NCI-H2196 treated with DMSO at 0.1 percent for 48 hours (cell line): ENCODE measurements at regions not wholly inside any gene's neighbourhood (a gene's known extent, or its start where the extent isn't known, plus 50 kb on each side); places are given as distances from the start of the nearest gene placed in this dataset.

Experiments
- DNase-seq: peaks from one replicate; lab custom pipeline; 2025; ENCODE audit not compliant: unreplicated experiment; lab: John Stamatoyannopoulos, UW

DNA sequence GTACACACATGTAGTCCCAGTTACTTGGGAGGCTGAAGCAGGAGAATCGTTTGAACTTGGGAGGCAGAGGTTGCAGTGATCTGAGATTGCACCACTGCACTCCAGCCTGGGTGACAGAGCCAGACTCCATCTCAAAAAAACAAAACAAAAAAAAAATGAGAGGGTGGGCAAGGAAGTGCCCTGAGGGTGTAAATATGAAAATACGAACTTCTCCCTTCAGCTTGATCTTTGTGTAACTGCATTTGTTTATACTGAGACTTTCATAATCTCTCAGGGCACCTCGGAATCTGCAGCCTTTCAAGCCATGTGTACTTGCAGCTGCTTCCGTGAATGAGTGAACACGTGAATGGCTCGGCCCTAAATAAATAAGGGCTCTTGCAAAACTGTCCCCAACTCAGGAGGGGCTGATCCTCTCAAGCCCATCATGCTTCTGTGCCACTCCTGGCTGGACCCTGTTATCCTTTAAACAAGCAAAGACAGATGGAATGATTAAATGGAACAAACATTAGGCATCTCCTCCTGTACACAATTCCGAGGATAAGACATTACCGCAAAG lies 96.8 kb downstream of the BOD1L2 start:
- no peak for DNase-seq

DNA sequence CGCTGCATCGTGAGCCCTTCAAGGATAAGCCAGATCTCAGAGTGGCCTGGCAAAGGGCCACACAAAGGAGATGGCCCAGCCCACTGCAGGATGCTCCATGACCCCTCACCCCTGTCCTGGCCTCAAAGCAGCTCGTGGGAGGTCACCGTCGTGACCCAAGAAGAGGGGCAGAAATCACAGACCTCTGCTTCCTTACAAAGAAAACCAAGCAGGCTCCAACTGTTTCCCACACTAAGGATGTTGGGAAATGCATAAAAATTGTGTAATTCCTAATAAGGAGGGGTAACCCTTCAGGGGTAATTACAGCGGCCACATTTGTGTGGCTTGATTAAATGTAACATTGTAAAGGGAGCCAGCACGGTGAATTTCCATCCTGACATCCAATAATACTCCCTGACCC lies 102.3 kb downstream of the BOD1L2 start:
- DNase-seq, result no peak

DNA sequence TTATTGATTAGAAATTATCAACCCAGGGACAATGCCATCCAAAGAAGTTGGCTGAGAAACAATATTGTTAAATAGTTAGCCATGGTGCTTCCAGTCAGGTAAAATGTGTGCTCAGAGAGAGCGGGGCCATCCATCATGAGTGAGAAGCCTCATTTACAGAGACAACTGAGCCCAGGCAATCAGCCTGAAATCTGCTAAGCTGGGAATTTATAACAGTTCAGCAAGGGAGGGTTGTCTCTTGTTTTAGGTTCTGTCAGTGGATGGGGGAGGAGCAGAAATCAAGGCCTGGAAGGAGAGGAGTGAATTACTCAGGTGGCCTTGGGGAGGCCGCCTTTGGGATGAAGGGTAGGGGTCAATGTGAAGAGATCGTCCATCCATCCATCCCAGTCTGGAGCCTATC lies 102.5 kb upstream of the ST8SIA3 start:
- DNase-seq, result no peak

DNA sequence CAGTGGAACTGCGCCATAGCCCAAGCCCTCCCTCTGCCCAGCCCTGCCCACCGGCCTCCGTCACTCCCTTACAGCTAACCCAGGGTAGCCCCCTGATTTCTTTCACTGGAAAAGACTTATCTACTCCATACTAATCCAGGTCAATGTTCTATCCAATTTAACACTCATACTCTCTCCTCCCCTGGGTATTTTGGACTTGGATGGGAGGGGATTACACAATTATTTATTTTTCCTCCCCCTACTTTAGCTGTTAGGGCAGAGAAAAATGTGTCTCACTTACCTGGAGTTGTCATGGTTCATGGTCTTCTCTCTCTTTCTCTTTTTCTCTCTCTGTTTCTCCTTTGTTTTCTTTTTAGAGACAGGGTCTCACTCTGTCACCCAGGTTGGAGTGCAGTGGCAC lies 100.6 kb upstream of the ST8SIA3 start:
- no peak for DNase-seq

DNA sequence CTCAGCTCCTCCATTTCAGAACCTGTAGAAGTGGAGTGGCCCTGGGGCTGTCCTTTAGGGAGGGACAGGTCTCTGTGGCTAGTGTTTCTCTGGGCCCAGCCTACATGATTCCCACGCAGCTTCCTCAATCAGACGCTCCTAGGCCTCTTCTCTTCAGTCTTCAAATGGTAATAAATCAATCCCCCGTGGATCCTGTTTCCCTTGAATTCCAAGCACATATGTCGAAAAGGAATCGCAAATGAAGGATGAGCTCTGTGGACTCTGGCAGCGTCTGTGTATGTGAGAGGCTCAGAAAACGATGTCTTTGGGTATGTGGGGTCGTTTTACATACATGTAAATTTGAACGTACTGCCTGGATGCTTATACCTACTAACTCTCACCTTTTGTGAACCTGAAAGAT lies 98.5 kb upstream of the ST8SIA3 start:
- DNase-seq, result no peak

DNA sequence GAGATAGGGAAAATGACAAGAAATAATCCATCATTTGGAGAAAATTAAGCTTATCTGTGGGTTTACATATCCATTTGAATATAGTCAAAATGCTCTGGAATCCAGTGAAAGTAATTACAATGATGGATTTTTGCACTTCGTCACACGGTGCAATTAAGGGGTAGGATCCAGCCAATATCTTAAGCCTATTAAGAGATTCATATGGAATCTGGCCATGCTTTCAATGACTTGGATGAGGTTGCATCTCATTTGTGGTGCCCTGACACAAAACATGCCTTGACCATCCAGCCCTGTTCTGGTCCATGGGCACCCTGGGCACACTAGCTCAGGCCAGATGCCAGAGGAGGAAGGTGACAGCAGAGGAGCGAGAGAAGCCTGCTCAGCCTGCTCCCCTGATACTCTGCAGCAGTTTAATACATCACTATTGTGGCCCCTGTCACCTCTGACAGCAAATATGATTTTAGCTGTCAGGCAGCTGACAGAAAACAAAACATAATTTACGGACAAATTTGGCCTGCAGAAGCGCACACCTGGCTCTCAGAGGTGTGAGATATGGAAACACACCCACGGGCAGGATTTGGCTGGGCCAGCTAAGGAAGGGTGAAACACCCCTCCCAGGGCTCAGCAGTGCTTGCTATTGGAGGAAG lies 94.1 kb upstream of the ST8SIA3 start:
- no peak for DNase-seq

DNA sequence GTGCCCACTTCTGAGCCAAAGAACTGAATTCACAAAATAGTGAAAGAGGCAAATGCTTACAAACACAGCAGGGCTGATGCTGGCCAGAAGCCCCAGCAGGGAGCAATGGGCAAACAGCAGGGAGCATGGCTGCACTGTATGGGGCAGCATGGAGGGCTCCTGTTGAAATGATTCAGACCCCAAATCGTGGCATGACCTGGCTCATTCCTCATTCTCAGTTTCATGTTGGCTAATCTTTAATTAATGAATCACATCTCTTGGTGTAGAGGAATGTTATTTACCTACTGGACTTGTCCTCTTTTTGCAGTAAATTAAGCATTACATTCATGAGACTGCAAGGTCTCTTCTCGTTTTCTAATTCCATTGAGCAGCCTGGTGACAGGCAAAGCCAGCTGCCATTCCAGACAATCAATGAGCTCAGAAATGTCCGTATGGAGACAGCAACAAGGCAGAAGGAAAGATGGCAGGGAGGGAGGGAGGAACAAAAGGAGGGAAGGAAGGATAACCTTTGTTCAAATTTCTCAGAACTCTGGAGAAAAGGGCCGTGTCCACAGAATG lies 84.9 kb upstream of the ST8SIA3 start:
- DNase-seq, result no peak

DNA sequence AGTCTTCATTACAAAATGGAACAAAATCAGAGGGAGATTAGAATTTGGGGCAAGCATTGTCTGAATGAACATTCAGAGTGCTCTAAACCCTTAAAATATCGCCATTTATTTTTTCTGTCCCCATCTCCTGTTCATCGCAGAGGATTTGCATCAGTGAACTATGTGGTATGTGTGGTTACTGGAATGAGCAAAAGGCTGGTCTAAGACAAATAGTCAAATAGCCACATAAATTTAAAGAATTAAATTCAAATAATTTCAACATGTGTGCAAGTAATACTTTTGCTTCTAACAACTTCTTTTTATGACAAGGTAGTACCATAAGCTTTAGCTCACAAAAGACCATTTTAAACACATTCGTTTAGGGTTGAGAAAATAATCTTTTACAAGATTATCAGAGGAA lies 82.6 kb upstream of the ST8SIA3 start:
- no peak for DNase-seq

DNA sequence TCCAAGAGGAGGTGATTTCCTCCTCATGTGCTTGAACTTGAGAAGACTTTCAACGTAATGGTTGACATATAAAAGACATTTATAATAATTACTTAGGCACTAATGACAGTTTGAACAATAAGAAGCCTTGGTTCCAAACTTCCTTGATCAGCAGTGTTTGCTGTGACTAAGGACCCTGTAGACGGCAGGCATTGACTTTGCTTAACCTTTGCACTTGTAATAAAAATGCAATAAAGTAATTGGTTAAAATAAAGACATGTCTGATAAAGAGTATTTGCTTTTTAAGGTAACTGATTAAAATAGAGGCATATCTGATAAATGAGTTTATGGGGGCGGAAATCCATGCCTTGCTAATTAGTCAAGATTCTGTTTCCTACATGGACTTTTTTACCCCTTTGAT lies 82.2 kb upstream of the ST8SIA3 start:
- no peak for DNase-seq

DNA sequence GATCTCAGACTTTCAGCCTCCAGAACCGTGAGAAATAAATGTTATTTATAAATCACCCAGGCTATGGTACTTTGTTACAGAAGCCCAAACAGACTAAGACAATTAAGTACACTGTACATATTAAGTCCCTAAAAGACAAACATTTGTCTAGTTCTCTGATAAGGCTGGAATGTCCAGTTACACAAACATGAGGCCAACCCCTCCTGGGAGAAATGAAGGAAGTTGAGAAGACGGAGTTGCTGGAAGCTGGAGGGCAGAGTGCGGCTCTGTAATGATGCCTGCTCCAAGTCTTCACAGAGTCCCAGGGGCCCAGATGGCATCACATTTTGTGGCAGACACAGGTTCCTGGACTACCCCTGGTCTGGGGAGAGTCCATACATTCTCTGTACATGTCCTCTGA lies 79.2 kb upstream of the ST8SIA3 start:
- DNase-seq, result no peak

DNA sequence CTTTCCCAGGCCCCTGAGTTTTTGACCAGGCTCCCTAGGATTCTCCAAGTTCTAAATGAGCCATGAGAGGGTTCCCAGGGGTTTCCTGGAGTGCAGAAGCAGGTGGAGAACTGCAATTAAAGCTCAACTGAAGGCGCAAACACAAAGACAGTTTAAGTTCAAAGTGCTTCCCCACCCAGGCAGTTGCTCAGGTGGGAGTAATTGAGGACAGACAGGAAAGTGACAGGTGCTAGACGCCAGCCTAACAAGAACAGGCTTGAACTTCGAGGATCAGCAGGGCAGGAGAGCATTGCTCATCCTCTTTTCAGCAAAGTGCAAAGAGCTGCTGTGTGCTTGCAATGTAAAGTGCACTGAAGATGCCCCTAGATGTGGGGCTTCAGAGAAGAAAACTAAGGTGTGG lies 77.2 kb upstream of the ST8SIA3 start:
- DNase-seq, result no peak

DNA sequence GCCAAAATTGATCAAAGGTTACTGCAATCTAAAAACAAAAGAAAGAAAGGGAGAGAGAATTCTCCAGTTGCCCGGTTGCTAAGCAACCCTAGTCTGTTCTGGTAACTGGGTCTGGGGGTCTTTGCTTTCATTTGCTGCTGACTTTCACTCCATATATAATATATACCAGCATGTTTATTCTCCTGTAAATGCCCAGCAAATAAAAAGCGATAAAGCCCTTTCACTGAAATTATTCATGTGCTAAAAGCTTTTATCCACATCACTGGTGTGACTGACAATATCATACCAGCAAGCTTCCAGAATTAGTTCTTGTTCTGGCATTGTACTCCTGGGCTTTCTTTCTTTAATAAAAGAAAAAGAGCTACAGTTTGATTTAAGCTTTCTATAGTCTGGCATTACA lies 75.5 kb upstream of the ST8SIA3 start:
- no peak for DNase-seq

DNA sequence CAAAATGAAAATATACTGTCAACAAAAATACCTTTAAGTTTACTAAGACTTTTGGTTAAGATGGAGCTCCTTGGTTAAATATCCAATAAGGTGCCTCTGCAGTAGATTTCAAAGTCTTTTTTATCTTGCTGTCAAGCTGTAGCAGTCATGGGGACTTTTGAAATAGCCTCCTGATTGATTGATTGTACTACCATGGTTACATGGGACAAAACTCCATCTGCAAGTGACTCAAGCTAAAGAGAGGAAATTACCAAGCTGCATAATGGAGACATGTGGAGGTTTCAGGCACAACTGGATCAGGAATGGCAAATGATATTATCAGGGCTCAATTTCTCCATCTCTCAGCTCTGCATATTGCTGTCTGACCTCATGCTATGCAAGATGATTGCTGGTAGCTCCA lies 73.4 kb upstream of the ST8SIA3 start:
- no peak for DNase-seq

DNA sequence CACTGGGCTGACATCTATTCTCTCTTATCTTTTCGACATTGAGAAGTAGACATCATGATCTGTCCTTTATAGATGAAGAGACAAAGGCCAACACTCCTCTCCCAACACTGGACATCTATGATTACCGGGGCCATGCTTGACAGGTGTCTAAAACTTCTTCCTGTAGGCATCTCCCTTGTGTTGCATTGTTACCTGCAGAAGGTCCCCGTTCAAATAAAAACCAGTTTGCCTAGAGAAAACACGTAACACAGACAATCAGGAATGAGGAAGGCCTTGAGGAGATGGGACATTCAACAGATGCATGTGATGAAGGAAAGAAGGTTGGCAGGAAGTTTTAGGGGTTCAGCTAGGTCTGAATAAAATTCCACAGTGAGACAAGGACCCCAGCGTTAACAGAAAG lies 70.8 kb upstream of the ST8SIA3 start:
- DNase-seq, result no peak

DNA sequence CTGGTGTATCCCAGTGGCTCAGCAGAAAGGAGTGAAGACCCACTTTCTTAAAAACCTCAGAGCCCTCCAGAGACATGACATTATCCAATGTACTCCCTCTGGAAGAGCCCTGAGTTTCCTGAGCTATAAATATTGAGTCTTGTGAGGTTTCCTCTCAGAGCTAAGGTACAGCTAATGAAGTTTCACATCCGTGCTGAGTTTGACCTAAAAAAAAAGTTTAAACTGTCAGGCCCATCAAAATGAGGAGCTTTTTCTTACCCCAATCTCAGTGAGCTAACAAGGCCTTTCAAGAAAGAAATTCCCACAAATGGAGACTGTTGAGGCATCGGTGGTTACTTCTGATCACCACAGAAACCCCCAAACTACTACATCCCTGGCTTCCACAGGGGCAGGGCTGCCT lies 65.4 kb upstream of the ST8SIA3 start:
- no peak for DNase-seq

DNA sequence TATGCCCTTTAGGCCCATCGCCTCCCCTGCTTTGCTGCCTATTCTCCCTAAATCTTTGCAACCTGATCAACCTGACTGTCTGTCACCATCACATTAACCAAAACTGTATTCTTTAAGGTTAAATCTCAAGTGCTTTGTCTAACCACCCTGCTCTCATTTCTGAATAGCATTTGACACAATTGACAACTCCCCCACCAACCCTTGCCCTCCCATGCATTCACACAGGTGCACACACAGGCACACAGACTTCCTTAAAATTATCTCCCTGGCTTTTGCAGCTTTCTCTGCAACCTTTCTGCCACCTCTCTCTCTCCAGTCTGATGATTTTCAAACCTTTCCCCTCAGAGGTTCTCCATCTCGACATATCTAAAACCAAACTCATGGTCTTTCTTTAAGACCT lies 64.6 kb upstream of the ST8SIA3 start:
- no peak for DNase-seq

DNA sequence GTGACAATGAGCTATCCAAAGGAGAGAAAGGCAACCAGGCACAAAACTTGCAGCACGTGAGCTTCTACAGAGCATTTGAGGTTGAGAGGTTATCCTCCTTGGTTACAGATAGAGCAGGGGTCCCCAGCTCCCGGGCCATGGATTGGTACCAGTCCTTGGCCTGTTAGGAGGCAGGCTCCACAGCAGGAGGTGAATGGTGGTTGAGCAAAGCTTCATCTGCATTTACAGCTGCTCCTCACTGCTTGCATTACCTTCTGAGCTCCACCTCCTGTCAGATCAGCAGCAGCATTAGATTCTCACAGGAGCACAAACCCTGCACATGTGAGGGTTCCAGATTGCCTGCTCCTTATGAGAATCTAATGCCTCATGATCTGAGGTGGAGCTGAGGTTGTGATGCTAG lies 57.8 kb upstream of the ST8SIA3 start:
- no peak for DNase-seq

DNA sequence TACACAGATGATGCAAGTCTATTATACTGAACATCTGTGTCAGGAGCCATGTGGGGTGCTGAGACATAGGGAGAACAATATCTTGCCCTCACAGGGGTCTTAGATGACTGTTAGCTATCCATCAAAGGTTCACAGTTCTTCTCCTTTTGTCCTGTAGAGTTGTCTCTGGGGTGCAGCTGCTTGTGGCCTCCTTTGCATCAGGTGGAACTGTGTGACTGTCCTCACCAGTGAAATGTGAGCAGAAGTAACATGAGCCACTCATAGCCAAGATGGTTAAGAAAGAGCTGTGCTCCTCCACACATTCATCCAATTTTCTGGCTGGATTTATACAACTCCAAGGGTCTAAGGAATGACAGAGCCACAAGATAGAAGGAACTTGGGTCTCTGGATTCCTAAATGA lies 56.0 kb upstream of the ST8SIA3 start:
- no peak for DNase-seq

DNA sequence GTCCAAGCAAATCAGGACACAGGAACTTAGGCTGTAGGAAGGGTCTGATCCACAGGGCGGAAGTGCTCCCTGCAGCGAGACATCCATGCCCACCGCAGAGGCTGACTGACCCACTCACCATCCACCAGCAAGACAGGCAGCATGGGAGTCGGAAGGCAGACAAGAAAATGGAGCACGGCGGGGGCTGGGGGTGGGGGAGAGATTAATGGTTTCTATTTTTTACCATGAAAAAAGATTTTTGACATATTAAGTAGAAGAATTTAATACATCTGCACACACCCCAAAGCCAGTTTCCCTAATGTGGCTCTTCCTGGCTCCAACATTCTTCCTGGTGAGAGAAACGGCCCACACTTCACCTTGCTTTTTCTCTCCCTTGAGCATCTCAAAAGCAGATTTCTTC lies 55.1 kb upstream of the ST8SIA3 start:
- DNase-seq, result no peak

DNA sequence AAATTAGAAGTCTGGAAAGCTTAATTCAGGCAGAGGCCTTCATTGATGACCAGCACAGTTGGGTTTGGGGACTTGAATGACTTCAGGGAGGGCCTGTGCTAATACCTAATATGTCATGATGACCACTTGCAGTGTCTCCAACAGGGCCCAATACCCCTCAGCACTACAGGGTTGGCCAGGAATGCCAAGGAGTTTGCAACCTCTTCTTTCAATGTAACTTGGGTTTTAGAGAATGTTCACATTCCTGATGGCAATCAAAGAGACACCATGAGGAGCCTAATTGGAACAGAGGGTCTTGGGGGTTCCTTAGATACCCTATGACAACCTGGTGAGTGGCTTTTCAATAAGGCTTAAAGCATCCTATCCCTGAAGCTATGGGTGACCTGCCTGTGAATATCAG lies 52.4 kb upstream of the ST8SIA3 start:
- no peak for DNase-seq

DNA sequence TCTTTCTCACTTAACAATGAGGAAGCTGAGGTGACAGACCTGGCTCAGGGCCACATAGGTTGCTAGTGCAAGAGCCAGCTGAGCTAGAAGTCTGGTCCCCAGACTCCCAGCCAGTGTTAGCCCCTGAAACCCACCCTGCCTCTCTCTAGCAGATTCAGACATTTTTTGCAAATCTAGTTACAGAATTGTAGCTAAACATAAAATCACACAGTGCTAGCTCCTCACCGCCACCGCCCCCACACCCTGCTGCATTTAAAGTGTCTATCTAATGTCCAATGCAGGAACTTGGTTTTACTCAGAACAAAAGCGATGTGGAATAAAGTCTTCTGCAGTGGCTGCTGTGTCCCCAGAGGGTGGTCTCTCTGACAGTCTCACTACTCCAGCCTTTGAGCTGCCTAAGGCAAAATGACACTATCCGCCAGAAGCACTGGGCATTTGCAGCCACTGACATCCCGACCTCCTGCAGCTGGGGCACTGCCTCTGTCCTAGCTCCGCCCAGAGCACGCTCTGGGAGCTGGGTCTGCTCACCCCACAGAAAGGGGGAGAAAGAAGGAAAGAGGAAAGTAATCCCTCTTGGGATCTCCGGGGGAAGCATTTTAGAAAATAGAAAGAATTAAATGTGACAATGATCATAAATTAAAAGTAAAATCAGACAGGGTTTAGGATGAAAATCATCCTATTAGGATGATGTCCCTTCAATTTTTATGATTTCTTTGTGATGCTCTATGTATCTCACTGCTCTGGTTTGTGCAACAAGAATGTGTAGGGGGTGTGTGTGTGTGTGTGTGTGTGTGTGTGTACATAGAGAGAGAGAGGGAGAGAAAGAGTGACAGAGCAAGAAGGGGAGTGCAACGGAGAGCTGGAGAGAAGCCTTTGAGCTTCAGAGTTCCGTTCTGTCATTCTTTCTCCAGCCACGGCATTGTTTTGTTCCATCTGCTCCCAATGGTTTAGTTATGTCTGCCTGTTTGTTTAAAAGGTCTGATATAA lies 50.5 kb upstream of the ST8SIA3 start:
- no peak for DNase-seq
